HCT116 (cell line): ENCODE measurements at regions not wholly inside any gene's neighbourhood (a gene's known extent, or its start where the extent isn't known, plus 50 kb on each side); places are given as distances from the start of the nearest gene placed in this dataset.

Experiments used
- CBX3 ChIP-seq: IDR thresholded peaks from 2 replicates; pipeline ENCODE4 v1.6.1; 2012; ENCODE audit warnings: low read depth
- CTCF ChIP-seq, 3 experiments: fragments of 200-600 bp in 1 of 3; sonication (generic) in 1 of 3; IDR thresholded peaks in 2 of 3; conservative IDR thresholded peaks in 1 of 3; 2 replicates each; pipeline ENCODE4 v1.5.1; 2012 to 2017; ENCODE audit warnings: low read depth in 2 of 3, low read length in 2 of 3, antibody characterized with exemption in 1 of 3, borderline replicate concordance in 1 of 3, control low read depth in 1 of 3, mild to moderate bottlenecking in 1 of 3, mixed read lengths in 1 of 3, mixed run types in 1 of 3, moderate library complexity in 1 of 3; ENCODE audit not compliant: insufficient read depth in 1 of 3
- EZH2 ChIP-seq: fragments of 200-600 bp; sonication (generic); IDR thresholded peaks from 2 replicates; pipeline ENCODE4 v1.6.1; 2017; ENCODE audit warnings: antibody characterized with exemption, mixed run types
- POLR2A ChIP-seq: IDR thresholded peaks from 2 replicates; pipeline ENCODE4 v1.7.0; 2011; ENCODE audit warnings: borderline replicate concordance; ENCODE audit not compliant: insufficient read depth, insufficient read length; ENCODE audit errors: extremely low read depth
- POLR2AphosphoS5 ChIP-seq: IDR thresholded peaks from 2 replicates; pipeline ENCODE4 v1.6.1; 2011; ENCODE audit warnings: mild to moderate bottlenecking, low read depth, low read length, moderate library complexity
- SP1 ChIP-seq: IDR thresholded peaks from 2 replicates; pipeline ENCODE4 v1.6.1; 2012; ENCODE audit warnings: low read depth
- SRF ChIP-seq: IDR thresholded peaks from 2 replicates; pipeline ENCODE4 v1.6.1; 2012; ENCODE audit warnings: low read depth
- ZFX ChIP-seq: fragments of 450-650 bp; IDR thresholded peaks from 2 replicates; pipeline ENCODE4 v1.6.1; 2017

- TF ChIP-seq EZH2 = no peak
- no peak for TF ChIP-seq CTCF (IDR thresholded peaks at IDR 0.05 in 2 of 3, conservative IDR thresholded peaks at IDR 0.05 in 1 of 3; ENCODE audit: borderline replicate concordance in 1 of 3, insufficient read depth in 1 of 3, low read depth in 2 of 3, low read length in 2 of 3)
- TF ChIP-seq CBX3 = no peak
- no peak for TF ChIP-seq POLR2A
- no peak for TF ChIP-seq SRF
- TF ChIP-seq SP1 = no peak
- TF ChIP-seq POLR2AphosphoS5 = no peak
- no peak for TF ChIP-seq ZFX
Measured at GRCh38 chr14:105836160-105836559, 309.8 kb downstream of the TMEM121 start.
